ENCODE measurements at regions not wholly inside any gene's neighbourhood (a gene's known extent, or its start where the extent isn't known, plus 50 kb on each side); places are given as distances from the start of the nearest gene placed in this dataset.

GRCh38 chr10:57468894-57469432 is 798.7 kb downstream of the IPMK start:
- peaks cover 5% of the 10 kb centered on the region for H3K9me3 Mint-ChIP-seq
- no peak for DNase-seq (ENCODE audit: low spot score in 2 of 2, unreplicated experiment in 2 of 2)
- no peaks in the 10 kb centered on the region for H3K36me3 Mint-ChIP-seq
- no peak overlapping the region for H3K4me3 Mint-ChIP-seq
- no peaks in the 10 kb centered on the region for H3K27me3 Mint-ChIP-seq (ENCODE audit: low read depth)
- no peak for TF ChIP-seq CTCF (IDR thresholded peaks at IDR 0.05; ENCODE audit: unreplicated experiment)
- H3K4me1 Mint-ChIP-seq: no peaks in the 10 kb centered on the region
- no peak overlapping the region for H3K27ac Mint-ChIP-seq

GRCh38 chr10:57465155-57465554 is 802.5 kb downstream of the IPMK start:
- DNase-seq (ENCODE audit: low spot score in 2 of 2, unreplicated experiment in 2 of 2): no peak
- H3K4me3 Mint-ChIP-seq: no peak overlapping the region
- peaks cover 5% of the 10 kb centered on the region for H3K9me3 Mint-ChIP-seq
- no peaks in the 10 kb centered on the region for H3K36me3 Mint-ChIP-seq
- no peak for TF ChIP-seq CTCF (IDR thresholded peaks at IDR 0.05; ENCODE audit: unreplicated experiment)
- no peaks in the 10 kb centered on the region for H3K27me3 Mint-ChIP-seq (ENCODE audit: low read depth)
- H3K4me1 Mint-ChIP-seq: no peaks in the 10 kb centered on the region
- no peak overlapping the region for H3K27ac Mint-ChIP-seq

- no peaks in the 10 kb centered on the region for H3K9me3 Mint-ChIP-seq
- no peaks in the 10 kb centered on the region for H3K4me1 Mint-ChIP-seq
- no peaks in the 10 kb centered on the region for H3K36me3 Mint-ChIP-seq
- H3K4me3 Mint-ChIP-seq: no peak overlapping the region
- no peak for DNase-seq (ENCODE audit: low spot score in 2 of 2, unreplicated experiment in 2 of 2)
- no peaks in the 10 kb centered on the region for H3K27me3 Mint-ChIP-seq (ENCODE audit: low read depth)
- TF ChIP-seq CTCF (IDR thresholded peaks at IDR 0.05; ENCODE audit: unreplicated experiment): no peak
- H3K27ac Mint-ChIP-seq: no peak overlapping the region
Observed at GRCh38 chr10:57460540-57460939, 807.2 kb downstream of the IPMK start.

GRCh38 chr10:57457972-57458512 is 809.7 kb downstream of the IPMK start:
- DNase-seq (ENCODE audit: low spot score in 2 of 2, unreplicated experiment in 2 of 2): no peak
- no peak overlapping the region for H3K4me3 Mint-ChIP-seq
- no peaks in the 10 kb centered on the region for H3K36me3 Mint-ChIP-seq
- H3K27me3 Mint-ChIP-seq (ENCODE audit: low read depth): no peaks in the 10 kb centered on the region
- no peak overlapping the region for H3K27ac Mint-ChIP-seq
- TF ChIP-seq CTCF (IDR thresholded peaks at IDR 0.05; ENCODE audit: unreplicated experiment): no peak
- no peaks in the 10 kb centered on the region for H3K9me3 Mint-ChIP-seq
- H3K4me1 Mint-ChIP-seq: no peaks in the 10 kb centered on the region

- DNase-seq (ENCODE audit: low spot score in 2 of 2, unreplicated experiment in 2 of 2): no peak
- Mint-ChIP-seq H3K4me1 (no peaks in the 10 kb centered on the region), H3K36me3 (no peaks in the 10 kb centered on the region), H3K27ac (no peak overlapping the region), H3K4me3 (no peak overlapping the region), H3K27me3 (ENCODE audit: low read depth) (no peaks in the 10 kb centered on the region), H3K9me3 (peaks cover 3% of the 10 kb centered on the region)
- TF ChIP-seq CTCF (IDR thresholded peaks at IDR 0.05; ENCODE audit: unreplicated experiment): no peak
Observed at GRCh38 chr10:57430376-57430775, 837.3 kb downstream of the IPMK start.

- Mint-ChIP-seq H3K4me1 (no peaks in the 10 kb centered on the region), H3K27me3 (ENCODE audit: low read depth) (no peaks in the 10 kb centered on the region), H3K4me3 (no peak overlapping the region), H3K36me3 (no peaks in the 10 kb centered on the region), H3K9me3 (peaks cover 11% of the 10 kb centered on the region), H3K27ac (no peak overlapping the region)
- DNase-seq (ENCODE audit: low spot score in 2 of 2, unreplicated experiment in 2 of 2): no peak
- no peak for TF ChIP-seq CTCF (IDR thresholded peaks at IDR 0.05; ENCODE audit: unreplicated experiment)
Observed at GRCh38 chr10:57420881-57421280, 846.8 kb downstream of the IPMK start.
